ENCODE measurements at regions not wholly inside any gene's neighbourhood (a gene's known extent, or its start where the extent isn't known, plus 50 kb on each side); places are given as distances from the start of the nearest gene placed in this dataset.

GRCh38 chr3:78347176-78347575 is 1307.3 kb downstream of the ROBO2 start:
- no peaks in the 10 kb centered on the region for H3K4me1 ChIP-seq (replicated peaks in 1 of 2)
- DNase-seq, result no peak
- no peak overlapping the region for H3K27ac ChIP-seq
- no peaks in the 10 kb centered on the region for H3K27me3 ChIP-seq
- no peaks in the 10 kb centered on the region for H3K36me3 ChIP-seq (replicated peaks in 1 of 2)
- intact Hi-C loops (cut with DNase I), result no loop called here
- TF ChIP-seq CTCF (IDR thresholded peaks at IDR 0.05), result no peak
- TF ChIP-seq POLR2A (IDR thresholded peaks at IDR 0.05), result no peak
- no peak overlapping the region for H3K4me3 ChIP-seq
- H3K9me3 ChIP-seq (replicated peaks in 1 of 3), result no peaks in the 10 kb centered on the region
- 73 to 87% (median 78%) methylated on average over 2 of the region's 2 CpGs for WGBS, 4 donors

- Histone ChIP-seq H3K27ac (no peak overlapping the region), H3K27me3 (no peaks in the 10 kb centered on the region), H3K36me3 (replicated peaks in 1 of 2) (no peaks in the 10 kb centered on the region), H3K9me3 (replicated peaks in 1 of 3) (no peaks in the 10 kb centered on the region), H3K4me1 (replicated peaks in 1 of 2) (no peaks in the 10 kb centered on the region), H3K4me3 (no peak overlapping the region)
- DNase-seq, result no peak
- intact Hi-C loops (cut with DNase I), result no loop called here
- WGBS, 4 donors, result 63 to 79% (median 73%) methylated on average over 3 of the region's 3 CpGs
- TF ChIP-seq POLR2A (IDR thresholded peaks at IDR 0.05), result no peak
- TF ChIP-seq CTCF (IDR thresholded peaks at IDR 0.05), result no peak
These were observed 1308.8 kb downstream of the ROBO2 start for GRCh38 chr3:78348664-78349063.

- no peak for DNase-seq
- H3K27me3 ChIP-seq, result no peaks in the 10 kb centered on the region
- H3K9me3 ChIP-seq (replicated peaks in 1 of 3), result no peaks in the 10 kb centered on the region
- 92 to 98% (median 94%) methylated on average over 2 of the region's 2 CpGs for WGBS, 4 donors
- TF ChIP-seq POLR2A (IDR thresholded peaks at IDR 0.05), result no peak
- TF ChIP-seq CTCF (IDR thresholded peaks at IDR 0.05), result no peak
- H3K4me1 ChIP-seq (replicated peaks in 1 of 2), result no peaks in the 10 kb centered on the region
- no peak overlapping the region for H3K4me3 ChIP-seq
- no peaks in the 10 kb centered on the region for H3K36me3 ChIP-seq (replicated peaks in 1 of 2)
- intact Hi-C loops (cut with DNase I), result no loop called here
- H3K27ac ChIP-seq, result no peak overlapping the region
These were observed 1309.7 kb downstream of the ROBO2 start for GRCh38 chr3:78349571-78349970.

- H3K27ac ChIP-seq, result no peak overlapping the region
- 79 to 84% (median 82%) methylated on average over 3 of the region's 3 CpGs for WGBS, 4 donors
- H3K9me3 ChIP-seq (replicated peaks in 1 of 3), result no peaks in the 10 kb centered on the region
- no peaks in the 10 kb centered on the region for H3K4me1 ChIP-seq (replicated peaks in 1 of 2)
- no peaks in the 10 kb centered on the region for H3K36me3 ChIP-seq (replicated peaks in 1 of 2)
- H3K27me3 ChIP-seq, result no peaks in the 10 kb centered on the region
- TF ChIP-seq CTCF (IDR thresholded peaks at IDR 0.05) (no peak), POLR2A (IDR thresholded peaks at IDR 0.05) (no peak)
- H3K4me3 ChIP-seq, result no peak overlapping the region
- no peak for DNase-seq
- intact Hi-C loops (cut with DNase I), result no loop called here
These were observed 1311.4 kb downstream of the ROBO2 start for GRCh38 chr3:78351334-78351733.

Data from adrenal gland (tissue), 9 donors.